Fibroblast of lung (primary cell): ENCODE measurements at regions not wholly inside any gene's neighbourhood (a gene's known extent, or its start where the extent isn't known, plus 50 kb on each side); places are given as distances from the start of the nearest gene placed in this dataset.

Source experiments
- DNase-seq, 2 donors: peaks; one replicate each; pipeline versions ENCODE4 v3.0.0 to v3.0.0-alpha.2; 2010; ENCODE audit warnings: low read depth in 2 of 2
- H2AFZ ChIP-seq: 2 replicates; pipeline ENCODE4 v1.5.1; 2012; ENCODE audit warnings: low read length, control low read depth, inconsistent platforms
- H3K27ac ChIP-seq: 2 replicates; pipeline ENCODE4 v1.5.1; 2011; ENCODE audit warnings: low read length, control low read depth; ENCODE audit not compliant: insufficient read depth
- H3K27me3 ChIP-seq: 2 replicates; pipeline ENCODE4 v1.5.1; 2011; ENCODE audit warnings: mild to moderate bottlenecking, low read length; ENCODE audit not compliant: control insufficient read depth, insufficient read depth
- H3K36me3 ChIP-seq: 2 replicates; pipeline ENCODE4 v1.5.1; 2011; ENCODE audit warnings: low read length; ENCODE audit not compliant: control insufficient read depth, insufficient read depth
- H3K4me1 ChIP-seq: 2 replicates; pipeline ENCODE4 v1.5.1; 2011; ENCODE audit warnings: low read length; ENCODE audit not compliant: control insufficient read depth, insufficient read depth; ENCODE audit errors: extremely low read depth
- H3K4me2 ChIP-seq: 2 replicates; pipeline ENCODE4 v1.5.1; 2011; ENCODE audit warnings: low read length, control low read depth; ENCODE audit not compliant: insufficient read depth; ENCODE audit errors: extremely low read depth
- H3K4me3 ChIP-seq, 4 experiments: fragments of 200-600 bp in 1 of 4; sonication (generic) in 1 of 4; replicated peaks in 1 of 4; 2 replicates each; pipeline ENCODE4 v1.5.1; 2011 to 2016; ENCODE audit warnings: low read length in 4 of 4, low read depth in 3 of 4, mild to moderate bottlenecking in 3 of 4, control low read depth in 2 of 4, inconsistent platforms in 1 of 4, mixed read lengths in 1 of 4; ENCODE audit not compliant: insufficient read depth in 1 of 4; ENCODE audit errors: control extremely low read depth in 1 of 4
- H3K79me2 ChIP-seq: 2 replicates; pipeline ENCODE4 v1.5.1; 2012; ENCODE audit warnings: mild to moderate bottlenecking, low read length, inconsistent platforms; ENCODE audit not compliant: control insufficient read depth, insufficient read depth
- H3K9ac ChIP-seq: 2 replicates; pipeline ENCODE4 v1.5.1; 2011; ENCODE audit warnings: mild to moderate bottlenecking, low read length, control low read depth; ENCODE audit not compliant: insufficient read depth
- H3K9me3 ChIP-seq: 2 replicates; pipeline ENCODE4 v1.5.1; 2012; ENCODE audit warnings: low read depth, low read length; ENCODE audit not compliant: control insufficient read depth, insufficient read depth
- H4K20me1 ChIP-seq: 2 replicates; pipeline ENCODE4 v1.5.1; 2011; ENCODE audit warnings: low read length; ENCODE audit not compliant: control insufficient read depth, insufficient read depth; ENCODE audit errors: extremely low read depth
- CTCF ChIP-seq, 2 donors: IDR thresholded peaks in 1 of 2; conservative IDR thresholded peaks in 1 of 2; 1 replicate in 1 of 2; 2 replicates in 1 of 2; pipeline ENCODE4 v1.5.1; 2011 to 2012; ENCODE audit warnings: low read length in 2 of 2, control low read depth in 1 of 2, inconsistent platforms in 1 of 2, low read depth in 1 of 2, mild to moderate bottlenecking in 1 of 2
- EZH2 ChIP-seq: IDR thresholded peaks from 2 replicates; pipeline ENCODE4 v1.5.1; 2012; ENCODE audit warnings: low read length, control low read depth, mild to moderate bottlenecking; ENCODE audit errors: missing control alignments

- no peak overlapping the region for H3K4me3 ChIP-seq
- no peaks in the 10 kb centered on the region for H4K20me1 ChIP-seq
- no peaks in the 10 kb centered on the region for H3K27me3 ChIP-seq
- H3K27ac ChIP-seq, result no peak overlapping the region
- no peak for DNase-seq
- H3K9ac ChIP-seq, result no peak overlapping the region
- TF ChIP-seq EZH2 (no peak), CTCF (conservative IDR thresholded peaks at IDR 0.05 in 1 of 2, IDR thresholded peaks at IDR 0.05 in 1 of 2; ENCODE audit: low read depth in 1 of 2, low read length in 2 of 2) (no peak)
- no peaks in the 10 kb centered on the region for H3K9me3 ChIP-seq
- no peak overlapping the region for H3K4me2 ChIP-seq
- no peak overlapping the region for H2AFZ ChIP-seq
- no peaks in the 10 kb centered on the region for H3K79me2 ChIP-seq
- no peaks in the 10 kb centered on the region for H3K4me1 ChIP-seq
- no peaks in the 10 kb centered on the region for H3K36me3 ChIP-seq
Measured at GRCh38 chr13:63336549-63336948, 1920.9 kb upstream of the PCDH20 start.

- Histone ChIP-seq H3K9ac (no peak overlapping the region), H3K27me3 (no peaks in the 10 kb centered on the region), H3K4me2 (no peak overlapping the region), H3K79me2 (no peaks in the 10 kb centered on the region), H3K4me3 (no peak overlapping the region), H4K20me1 (no peaks in the 10 kb centered on the region), H3K9me3 (no peaks in the 10 kb centered on the region), H3K27ac (no peak overlapping the region), H2AFZ (no peak overlapping the region), H3K4me1 (no peaks in the 10 kb centered on the region), H3K36me3 (no peaks in the 10 kb centered on the region)
- TF ChIP-seq EZH2 (no peak), CTCF (conservative IDR thresholded peaks at IDR 0.05 in 1 of 2, IDR thresholded peaks at IDR 0.05 in 1 of 2; ENCODE audit: low read depth in 1 of 2, low read length in 2 of 2) (no peak)
- DNase-seq, result no peak
Measured at GRCh38 chr13:63327584-63327983, 1911.9 kb upstream of the PCDH20 start.

GRCh38 chr13:63323441-63323840 lies 1907.8 kb upstream of the PCDH20 start:
- H3K4me3 ChIP-seq, result no peak overlapping the region
- no peak for TF ChIP-seq EZH2
- no peak for TF ChIP-seq CTCF (conservative IDR thresholded peaks at IDR 0.05 in 1 of 2, IDR thresholded peaks at IDR 0.05 in 1 of 2; ENCODE audit: low read depth in 1 of 2, low read length in 2 of 2)
- no peaks in the 10 kb centered on the region for H3K36me3 ChIP-seq
- no peaks in the 10 kb centered on the region for H3K9me3 ChIP-seq
- no peak overlapping the region for H2AFZ ChIP-seq
- no peak overlapping the region for H3K9ac ChIP-seq
- no peaks in the 10 kb centered on the region for H3K79me2 ChIP-seq
- no peaks in the 10 kb centered on the region for H4K20me1 ChIP-seq
- H3K4me1 ChIP-seq, result no peaks in the 10 kb centered on the region
- no peak overlapping the region for H3K27ac ChIP-seq
- H3K27me3 ChIP-seq, result no peaks in the 10 kb centered on the region
- peak in 1 of 2 donors; percentile 50 for DNase-seq
- no peak overlapping the region for H3K4me2 ChIP-seq
